HepG2 (cell line): ENCODE measurements at regions not wholly inside any gene's neighbourhood (a gene's known extent, or its start where the extent isn't known, plus 50 kb on each side); places are given as distances from the start of the nearest gene placed in this dataset.

Source experiments
- ATAC-seq: fragments of 200-7000 bp; cut with Tn5 transposase; 3 replicates; pipeline ENCODE4 v1.9.1; 2020; ENCODE audit warnings: mild to moderate bottlenecking, moderate library complexity
- BruUV-seq: library from RNA; stranded (reverse); fragments of 400-500 nt; replicated peaks from 2 replicates; lab custom pipeline; 2021; lab: Mats Ljungman, UMichigan
- CTCF ChIA-PET: fragments of 300-600 bp; formaldehyde crosslinking; extraction: SDS; loops from one replicate; lab custom pipeline; 2021; ENCODE audit warnings: low total read pairs, inconsistent platforms, low intra/inter-chr PET ratio; lab: Yijun Ruan, JAX
- POLR2A ChIA-PET: fragments of 350-600 bp; sonication (Branson Sonifier 250); formaldehyde crosslinking; loops from one replicate; lab custom pipeline; 2020; ENCODE audit warnings: antibody characterized with exemption, inconsistent platforms; lab: Yijun Ruan, JAX
- DNase-seq: peaks from one replicate; pipeline ENCODE4 v3.0.0-alpha.2; 2015; ENCODE audit warnings: low spot score
- FAIRE-seq: peaks from 3 replicates; lab custom pipeline; 2011; peaks lifted over from hg19 to GRCh38; lab: Jason Lieb, UNC
- H2AFZ ChIP-seq: one replicate; pipeline ENCODE4 v1.6.1; 2011; ENCODE audit warnings: low read length, inconsistent platforms
- H3K27ac ChIP-seq: fragments of 300-600 bp; 3 replicates; pipeline ENCODE4 v1.8.0; 2011; ENCODE audit warnings: mixed run types, mild to moderate bottlenecking, mixed read lengths, low read length, inconsistent platforms; ENCODE audit not compliant: insufficient read depth; ENCODE audit errors: extremely low read length
- H3K27me3 ChIP-seq, 2 experiments: fragments of 200-600 bp in 1 of 2; 2 replicates in 1 of 2; 3 replicates in 1 of 2; pipeline versions ENCODE4 v1.6.0 to v1.8.0; 2011; ENCODE audit warnings: low read length in 2 of 2, mild to moderate bottlenecking in 2 of 2, moderate library complexity in 2 of 2, inconsistent platforms in 1 of 2; ENCODE audit not compliant: insufficient read depth in 2 of 2, control insufficient read depth in 1 of 2
- H3K36me3 ChIP-seq, 2 experiments: fragments of 200-600 bp in 1 of 2; replicated peaks in 1 of 2; 2 replicates in 1 of 2; 3 replicates in 1 of 2; pipeline versions ENCODE4 v1.5.1 to v1.8.0; 2011; ENCODE audit warnings: low read length in 2 of 2, inconsistent platforms in 1 of 2; ENCODE audit not compliant: insufficient read depth in 2 of 2, control insufficient read depth in 1 of 2
- H3K4me1 ChIP-seq: 2 replicates; pipeline ENCODE4 v1.5.1; 2012; ENCODE audit warnings: low read length, inconsistent platforms; ENCODE audit not compliant: insufficient read depth
- H3K4me2 ChIP-seq: 2 replicates; pipeline ENCODE4 v1.6.0; 2011; ENCODE audit warnings: low read depth, low read length, inconsistent platforms
- H3K4me3 ChIP-seq, 3 experiments: fragments of 200-600 bp in 1 of 3; sonication (generic), shearing (Covaris generic) in 1 of 3; replicated peaks in 1 of 3; 2 replicates each; pipeline ENCODE4 v1.5.1; 2011 to 2016; ENCODE audit warnings: low read length in 3 of 3, inconsistent platforms in 2 of 3, low read depth in 2 of 3, mild to moderate bottlenecking in 2 of 3, control low read depth in 1 of 3, mixed read lengths in 1 of 3; ENCODE audit not compliant: insufficient read depth in 1 of 3
- H3K79me2 ChIP-seq: one replicate; pipeline ENCODE4 v1.6.1; 2011; ENCODE audit warnings: low read length, inconsistent platforms; ENCODE audit not compliant: insufficient read depth
- H3K9ac ChIP-seq: 2 replicates; pipeline ENCODE4 v1.6.0; 2011; ENCODE audit warnings: mild to moderate bottlenecking, low read depth, low read length, inconsistent platforms; ENCODE audit not compliant: insufficient read depth
- H3K9me3 ChIP-seq: 2 replicates; pipeline ENCODE4 v1.5.1; 2012; ENCODE audit warnings: mild to moderate bottlenecking, low read length
- H4K20me1 ChIP-seq: 2 replicates; pipeline ENCODE4 v1.6.0; 2011; ENCODE audit warnings: inconsistent platforms, mild to moderate bottlenecking, low read length, moderate library complexity; ENCODE audit not compliant: insufficient read depth
- CENPX ChIP-seq: sonication (generic); formaldehyde crosslinking; IDR thresholded peaks from 2 replicates; pipeline ENCODE4 v1.9.0; 2021; ENCODE audit warnings: mild to moderate bottlenecking, missing genetic modification reagents, moderate library complexity
- E2F1 ChIP-seq: sonication (generic); formaldehyde crosslinking; IDR thresholded peaks from 2 replicates; pipeline ENCODE4 v1.5.0; 2020; ENCODE audit warnings: missing genetic modification reagents
- MAX ChIP-seq: IDR thresholded peaks from 2 replicates; pipeline ENCODE4 v1.6.1; 2012; ENCODE audit warnings: inconsistent platforms
- NFE2 ChIP-seq: sonication (generic); formaldehyde crosslinking; IDR thresholded peaks from 2 replicates; pipeline ENCODE4 v1.4.0; 2020; ENCODE audit warnings: missing genetic modification reagents
- NR3C1 ChIP-seq: sonication (generic); formaldehyde crosslinking; IDR thresholded peaks from 2 replicates; pipeline ENCODE4 v1.4.0; 2020; ENCODE audit warnings: missing genetic modification reagents
- RBFOX2 ChIP-seq: fragments of 200-400 bp; formaldehyde crosslinking; IDR thresholded peaks from 2 replicates; pipeline ENCODE4 v1.6.1; 2017; ENCODE audit warnings: low read depth, mild to moderate bottlenecking, low read length
- ZC3H13 ChIP-seq: sonication (generic); formaldehyde crosslinking; IDR thresholded peaks from 2 replicates; pipeline ENCODE4 v1.8.1; 2023; ENCODE audit warnings: mild to moderate bottlenecking, missing genetic modification reagents, moderate library complexity
- ZNF670 ChIP-seq: sonication (generic); formaldehyde crosslinking; IDR thresholded peaks from 2 replicates; pipeline ENCODE4 v1.8.0; 2022; ENCODE audit warnings: mild to moderate bottlenecking, missing genetic modification reagents, borderline replicate concordance
- ZSCAN20 ChIP-seq: sonication (generic); formaldehyde crosslinking; IDR thresholded peaks from 2 replicates; pipeline ENCODE4 v1.4.0; 2020; ENCODE audit warnings: missing genetic modification reagents, mild to moderate bottlenecking, borderline replicate concordance
- WGBS: methylation state at CpG from one replicate; pipeline ENCODE4 v1.1.6; 2017; ENCODE audit warnings: low lambda C conversion rate; 5-methylcytosine and 5-hydroxymethylcytosine counted together
- in situ Hi-C: cut with HindIII; loops from 2 replicates; pipeline ENCODE4 v1.10.0; 2017; ENCODE audit warnings: low pct_unique_long_range_greater_than_20kb; ENCODE audit not compliant: extremely low pct_ligation_motif_present
- intact Hi-C: fragments of 100-400 bp; cut with micrococcal nuclease; formaldehyde crosslinking; loops from one replicate; pipeline ENCODE4 v1.10.0; 2022; ENCODE audit not compliant: unreplicated experiment
- TF ChIP-seq, protein P1 (sequence below): sonication (generic); formaldehyde crosslinking; IDR thresholded peaks from 2 replicates; pipeline ENCODE4 v1.4.0; 2020; ENCODE audit warnings: missing genetic modification reagents

GRCh38 chr2:41694536-41695049 lies 353.2 kb upstream of the PKDCC start:
- ChIA-PET POLR2A (no interaction called here), CTCF (no interaction called here)
- TF ChIP-seq RBFOX2 (no peak), ZNF670 (CRISPR knock-in tag) (no peak), E2F1 (no peak), CENPX (no peak), ZC3H13 (no peak), NFE2 (no peak), ZSCAN20 (no peak), NR3C1 (CRISPR knock-in tag) (no peak), MAX (no peak)
- TF ChIP-seq, protein P1, sequence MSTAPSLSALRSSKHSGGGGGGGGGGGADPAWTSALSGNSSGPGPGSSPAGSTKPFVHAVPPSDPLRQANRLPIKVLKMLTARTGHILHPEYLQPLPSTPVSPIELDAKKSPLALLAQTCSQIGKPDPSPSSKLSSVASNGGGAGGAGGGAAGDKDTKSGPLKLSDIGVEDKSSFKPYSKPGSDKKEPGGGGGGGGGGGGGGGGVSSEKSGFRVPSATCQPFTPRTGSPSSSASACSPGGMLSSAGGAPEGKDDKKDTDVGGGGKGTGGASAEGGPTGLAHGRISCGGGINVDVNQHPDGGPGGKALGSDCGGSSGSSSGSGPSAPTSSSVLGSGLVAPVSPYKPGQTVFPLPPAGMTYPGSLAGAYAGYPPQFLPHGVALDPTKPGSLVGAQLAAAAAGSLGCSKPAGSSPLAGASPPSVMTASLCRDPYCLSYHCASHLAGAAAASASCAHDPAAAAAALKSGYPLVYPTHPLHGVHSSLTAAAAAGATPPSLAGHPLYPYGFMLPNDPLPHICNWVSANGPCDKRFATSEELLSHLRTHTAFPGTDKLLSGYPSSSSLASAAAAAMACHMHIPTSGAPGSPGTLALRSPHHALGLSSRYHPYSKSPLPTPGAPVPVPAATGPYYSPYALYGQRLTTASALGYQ (CRISPR knock-in tag), result no peak
- FAIRE-seq, result no peak
- no peak overlapping the region for H3K4me2 ChIP-seq
- no peak for DNase-seq
- H3K36me3 ChIP-seq, result no peaks in the 10 kb centered on the region
- intact Hi-C loops (loop anchor here (5.0 kb wide), 1 partner anchor 1782 kb away; no protein-coding TSS in a partner anchor), in situ Hi-C loops (loop anchor here (10.0 to 25.0 kb wide), 2 partner anchors 270 to 1782 kb away; no protein-coding TSS in a partner anchor)
- no peaks in the 10 kb centered on the region for H3K9me3 ChIP-seq
- WGBS, result 12% methylated on average over 4 of the region's 4 CpGs
- H2AFZ ChIP-seq, result no peak overlapping the region
- no peak overlapping the region for H3K27ac ChIP-seq
- H3K27me3 ChIP-seq, result no peaks in the 10 kb centered on the region; a peak in 1 of 5 replicates
- no peak overlapping the region for H3K9ac ChIP-seq
- H3K4me3 ChIP-seq, result no peak overlapping the region
- ATAC-seq, result no peak
- BruUV-seq, result no TSS peak
- no peaks in the 10 kb centered on the region for H4K20me1 ChIP-seq
- H3K4me1 ChIP-seq, result no peaks in the 10 kb centered on the region
- no peaks in the 10 kb centered on the region for H3K79me2 ChIP-seq
